ENCODE measurements at regions not wholly inside any gene's neighbourhood (a gene's known extent, or its start where the extent isn't known, plus 50 kb on each side); places are given as distances from the start of the nearest gene placed in this dataset.

DNA sequence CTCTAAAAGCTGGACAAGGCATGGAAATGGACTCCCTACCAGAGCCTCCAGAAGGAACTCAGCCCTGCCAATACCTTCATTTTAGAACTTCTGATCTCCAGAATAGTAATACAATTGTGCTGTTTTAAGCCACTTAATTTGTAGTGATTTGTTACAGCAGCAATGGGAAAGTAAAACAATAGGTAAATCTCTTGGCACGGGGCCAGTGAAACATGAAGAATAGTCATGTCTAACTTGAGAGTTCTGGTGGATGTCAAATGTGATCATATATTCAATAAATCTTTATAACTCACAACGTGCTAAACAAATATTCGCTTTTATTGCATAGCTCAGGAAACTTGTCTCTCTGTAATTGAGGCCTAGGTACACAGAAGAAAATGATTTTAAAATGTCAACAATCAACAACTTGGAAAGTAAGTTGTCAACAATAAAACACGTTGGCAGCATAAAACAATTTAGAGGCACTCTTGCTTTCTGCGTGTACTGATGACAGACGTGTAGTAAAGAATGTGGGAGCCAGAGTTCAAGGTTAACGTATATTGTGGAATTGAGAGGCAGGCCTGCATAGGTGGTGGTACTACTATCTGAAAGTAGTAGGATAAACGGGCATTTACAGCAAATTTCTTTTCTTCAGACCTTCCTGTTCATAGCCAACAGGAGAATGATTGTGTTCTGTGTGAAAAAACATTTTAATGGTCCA, 140.5 kb upstream of the OPRM1 start:
- TF ChIP-seq, protein P1, sequence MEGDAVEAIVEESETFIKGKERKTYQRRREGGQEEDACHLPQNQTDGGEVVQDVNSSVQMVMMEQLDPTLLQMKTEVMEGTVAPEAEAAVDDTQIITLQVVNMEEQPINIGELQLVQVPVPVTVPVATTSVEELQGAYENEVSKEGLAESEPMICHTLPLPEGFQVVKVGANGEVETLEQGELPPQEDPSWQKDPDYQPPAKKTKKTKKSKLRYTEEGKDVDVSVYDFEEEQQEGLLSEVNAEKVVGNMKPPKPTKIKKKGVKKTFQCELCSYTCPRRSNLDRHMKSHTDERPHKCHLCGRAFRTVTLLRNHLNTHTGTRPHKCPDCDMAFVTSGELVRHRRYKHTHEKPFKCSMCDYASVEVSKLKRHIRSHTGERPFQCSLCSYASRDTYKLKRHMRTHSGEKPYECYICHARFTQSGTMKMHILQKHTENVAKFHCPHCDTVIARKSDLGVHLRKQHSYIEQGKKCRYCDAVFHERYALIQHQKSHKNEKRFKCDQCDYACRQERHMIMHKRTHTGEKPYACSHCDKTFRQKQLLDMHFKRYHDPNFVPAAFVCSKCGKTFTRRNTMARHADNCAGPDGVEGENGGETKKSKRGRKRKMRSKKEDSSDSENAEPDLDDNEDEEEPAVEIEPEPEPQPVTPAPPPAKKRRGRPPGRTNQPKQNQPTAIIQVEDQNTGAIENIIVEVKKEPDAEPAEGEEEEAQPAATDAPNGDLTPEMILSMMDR (IDR thresholded peaks at IDR 0.05 in 8 of 11, conservative IDR thresholded peaks at IDR 0.05 in 3 of 11) = no peak
- no peak for TF ChIP-seq POLR2A (IDR thresholded peaks at IDR 0.05)
